GM23338 (cell line): ENCODE measurements at regions not wholly inside any gene's neighbourhood (a gene's known extent, or its start where the extent isn't known, plus 50 kb on each side); places are given as distances from the start of the nearest gene placed in this dataset.

Experiments used
- EZH2 ChIP-seq: fragments of 200-600 bp; sonication (generic); IDR thresholded peaks from one replicate; pipeline ENCODE4 v1.8.0; 2017; ENCODE audit warnings: antibody characterized with exemption, mild to moderate bottlenecking, low read depth; ENCODE audit not compliant: unreplicated experiment
- EZH2phosphoT487 ChIP-seq: fragments of 200-600 bp; sonication (generic); IDR thresholded peaks from one replicate; pipeline ENCODE4 v1.8.1; 2018; ENCODE audit warnings: antibody characterized with exemption; ENCODE audit not compliant: unreplicated experiment
- POLR2AphosphoS5 ChIP-seq: IDR thresholded peaks from 2 replicates; pipeline ENCODE4 v1.6.1; 2016; ENCODE audit warnings: antibody characterized with exemption, low read depth

- TF ChIP-seq EZH2 (no peak), EZH2phosphoT487 (no peak), POLR2AphosphoS5 (no peak)
Observed at GRCh38 chr2:59881218-59881617, 672.2 kb downstream of the BCL11A start.
